HEK293T (cell line): ENCODE measurements at regions not wholly inside any gene's neighbourhood (a gene's known extent, or its start where the extent isn't known, plus 50 kb on each side); places are given as distances from the start of the nearest gene placed in this dataset.

Experiments
- FOXK2 ChIP-seq: fragments of 450-650 bp; IDR thresholded peaks from 2 replicates; pipeline ENCODE4 v1.6.1; 2016; ENCODE audit warnings: mild to moderate bottlenecking
- HDGF ChIP-seq: fragments of 450-650 bp; IDR thresholded peaks from 2 replicates; pipeline ENCODE4 v1.6.1; 2017; ENCODE audit warnings: antibody characterized with exemption, borderline replicate concordance
- SUZ12 ChIP-seq: fragments of 450-650 bp; IDR thresholded peaks from 2 replicates; pipeline ENCODE4 v1.6.1; 2016; ENCODE audit warnings: mild to moderate bottlenecking
- TARDBP ChIP-seq: fragments of 450-650 bp; IDR thresholded peaks from 2 replicates; pipeline ENCODE4 v1.6.1; 2016

- no peak for TF ChIP-seq TARDBP
- no peak for TF ChIP-seq HDGF
- no peak for TF ChIP-seq FOXK2
- TF ChIP-seq SUZ12: no peak
Observed at GRCh38 chr1:239151937-239152336, 234.4 kb upstream of the CHRM3 start.
